Thyroid gland (tissue), 4 donors: ENCODE measurements at regions not wholly inside any gene's neighbourhood (a gene's known extent, or its start where the extent isn't known, plus 50 kb on each side); places are given as distances from the start of the nearest gene placed in this dataset.

Experiments
- CTCF ChIP-seq, 6 experiments: fragments of 200-600 bp in 3 of 6; fragments of 450-650 bp in 3 of 6; sonication (generic) in 3 of 6; IDR thresholded peaks; one replicate each; pipeline ENCODE4 v1.5.1; 2016 to 2019; ENCODE audit warnings: antibody characterized with exemption in 6 of 6, mild to moderate bottlenecking in 2 of 6, inconsistent platforms in 1 of 6, moderate library complexity in 1 of 6
- POLR2A ChIP-seq, 2 donors: fragments of 450-650 bp; IDR thresholded peaks; one replicate each; pipeline ENCODE4 v1.6.1; 2017; ENCODE audit warnings: antibody characterized with exemption in 2 of 2, mild to moderate bottlenecking in 2 of 2, moderate library complexity in 1 of 2

- TF ChIP-seq CTCF (IDR thresholded peaks at IDR 0.05) (no peak), POLR2A (IDR thresholded peaks at IDR 0.05) (no peak)
Observed at GRCh38 chr14:101461891-101462290, 99.4 kb upstream of the DIO3 start.
